ENCODE measurements at regions not wholly inside any gene's neighbourhood (a gene's known extent, or its start where the extent isn't known, plus 50 kb on each side); places are given as distances from the start of the nearest gene placed in this dataset.

DNA sequence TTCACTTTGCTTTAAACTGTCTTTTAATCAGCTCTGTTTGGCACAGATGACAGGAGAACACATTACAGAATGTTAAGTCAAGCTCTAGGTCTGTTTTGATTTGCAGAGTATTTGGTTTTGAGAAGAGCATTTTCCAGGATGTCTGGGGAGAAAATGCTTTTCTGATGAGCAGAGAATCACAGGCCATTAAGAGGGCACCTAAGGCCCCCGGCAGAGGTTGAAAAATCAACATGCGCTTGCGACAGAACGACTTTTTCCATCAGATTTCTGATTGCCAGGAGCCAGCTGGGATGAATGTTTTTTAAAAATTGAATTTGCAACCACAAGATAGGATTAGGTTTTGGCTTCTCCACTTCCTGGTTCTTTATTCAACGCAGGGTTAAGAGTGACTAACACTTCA is 304.5 kb downstream of the JRKL start:
- no peaks in the 10 kb centered on the region for H3K27me3 ChIP-seq (ENCODE audit: control insufficient read depth in 2 of 2, insufficient read depth in 2 of 2, low read length in 2 of 2)
- intact Hi-C loops (cut with micrococcal nuclease) = no loop called here
- no peak overlapping the region for H3K4me2 ChIP-seq (ENCODE audit: insufficient read depth, low read length)
- no peaks in the 10 kb centered on the region for H3K4me1 ChIP-seq (ENCODE audit: control insufficient read depth, extremely low read depth, insufficient read depth, low read length)
- H3K4me3 ChIP-seq (replicated peaks in 1 of 3; ENCODE audit: insufficient read depth in 1 of 3, low read depth in 1 of 3, low read length in 3 of 3) = no peak overlapping the region
- H2AFZ ChIP-seq (ENCODE audit: low read depth, low read length) = no peak overlapping the region
- ChIA-PET POLR2A (no interaction called here), CTCF (no interaction called here)
- TF ChIP-seq FOS (IDR thresholded peaks at IDR 0.05; ENCODE audit: borderline replicate concordance, insufficient read depth, low read length) (no peak), MYC (IDR thresholded peaks at IDR 0.05; ENCODE audit: low read depth, low read length) (no peak), JUN (IDR thresholded peaks at IDR 0.05; ENCODE audit: borderline replicate concordance, insufficient read depth, insufficient read length, low read depth) (no peak), EZH2 (IDR thresholded peaks at IDR 0.05; ENCODE audit: borderline replicate concordance, low read depth, low read length, severe bottlenecking) (no peak), POLR2AphosphoS5 (IDR thresholded peaks at IDR 0.05; ENCODE audit: insufficient read depth, low read depth, low read length) (no peak), GATA2 (IDR thresholded peaks at IDR 0.05; ENCODE audit: insufficient read depth, insufficient read length, low read depth, low read length) (no peak), POLR2A (IDR thresholded peaks at IDR 0.05; ENCODE audit: low read depth, low read length) (no peak)
- TF ChIP-seq, protein P1, sequence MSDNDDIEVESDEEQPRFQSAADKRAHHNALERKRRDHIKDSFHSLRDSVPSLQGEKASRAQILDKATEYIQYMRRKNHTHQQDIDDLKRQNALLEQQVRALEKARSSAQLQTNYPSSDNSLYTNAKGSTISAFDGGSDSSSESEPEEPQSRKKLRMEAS (IDR thresholded peaks at IDR 0.05; ENCODE audit: insufficient read depth, insufficient read length) = no peak
- TF ChIP-seq, protein P2, sequence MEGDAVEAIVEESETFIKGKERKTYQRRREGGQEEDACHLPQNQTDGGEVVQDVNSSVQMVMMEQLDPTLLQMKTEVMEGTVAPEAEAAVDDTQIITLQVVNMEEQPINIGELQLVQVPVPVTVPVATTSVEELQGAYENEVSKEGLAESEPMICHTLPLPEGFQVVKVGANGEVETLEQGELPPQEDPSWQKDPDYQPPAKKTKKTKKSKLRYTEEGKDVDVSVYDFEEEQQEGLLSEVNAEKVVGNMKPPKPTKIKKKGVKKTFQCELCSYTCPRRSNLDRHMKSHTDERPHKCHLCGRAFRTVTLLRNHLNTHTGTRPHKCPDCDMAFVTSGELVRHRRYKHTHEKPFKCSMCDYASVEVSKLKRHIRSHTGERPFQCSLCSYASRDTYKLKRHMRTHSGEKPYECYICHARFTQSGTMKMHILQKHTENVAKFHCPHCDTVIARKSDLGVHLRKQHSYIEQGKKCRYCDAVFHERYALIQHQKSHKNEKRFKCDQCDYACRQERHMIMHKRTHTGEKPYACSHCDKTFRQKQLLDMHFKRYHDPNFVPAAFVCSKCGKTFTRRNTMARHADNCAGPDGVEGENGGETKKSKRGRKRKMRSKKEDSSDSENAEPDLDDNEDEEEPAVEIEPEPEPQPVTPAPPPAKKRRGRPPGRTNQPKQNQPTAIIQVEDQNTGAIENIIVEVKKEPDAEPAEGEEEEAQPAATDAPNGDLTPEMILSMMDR (IDR thresholded peaks at IDR 0.05; ENCODE audit: extremely low read depth in 1 of 2, insufficient read depth in 1 of 2, low read depth in 1 of 2, low read length in 2 of 2) = no peak
- H4K20me1 ChIP-seq (replicated peaks; ENCODE audit: control insufficient read depth, extremely low read depth, insufficient read depth, low read length) = no peaks in the 10 kb centered on the region
- no peak for FAIRE-seq
- H3K9me3 ChIP-seq (replicated peaks; ENCODE audit: control insufficient read depth, insufficient read depth, low read length) = no peaks in the 10 kb centered on the region
- H3K79me2 ChIP-seq (ENCODE audit: control insufficient read depth, insufficient read depth, low read length) = no peaks in the 10 kb centered on the region
- no TSS peak for BruUV-seq (replicated peaks)
- H3K36me3 ChIP-seq (ENCODE audit: control insufficient read depth in 2 of 2, extremely low read depth in 1 of 2, insufficient read depth in 2 of 2, low read length in 2 of 2) = no peaks in the 10 kb centered on the region
- dilution Hi-C loops (cut with MboI; ENCODE audit: extremely low pct_ligation_motif_present, low sequenced_read_pairs) = no loop called here
- DNase-seq (ENCODE audit: low read depth, low spot score) = no peak
- H3K9me1 ChIP-seq (replicated peaks; ENCODE audit: control insufficient read depth, extremely low read depth, insufficient read depth, low read length) = no peaks in the 10 kb centered on the region
- H3K27ac ChIP-seq (ENCODE audit: insufficient read depth, low read depth, low read length) = no peak overlapping the region
- H3K9ac ChIP-seq (replicated peaks; ENCODE audit: extremely low read depth, insufficient read depth, low read length) = no peak overlapping the region

Measured in endothelial cell of umbilical vein (primary cell).